ENCODE measurements at regions not wholly inside any gene's neighbourhood (a gene's known extent, or its start where the extent isn't known, plus 50 kb on each side); places are given as distances from the start of the nearest gene placed in this dataset.

- Histone ChIP-seq H3K36me3 (replicated peaks in 1 of 2; ENCODE audit: control insufficient read depth in 1 of 2, insufficient read depth in 2 of 2, low read length in 1 of 2) (peaks cover 0 to 12% of the 10 kb centered on the region in 2 experiments), H3K4me3 (ENCODE audit: low read depth in 2 of 2, low read length in 1 of 2) (no peak overlapping the region), H3K4me1 (ENCODE audit: control insufficient read depth in 1 of 2, insufficient read depth in 2 of 2, low read depth in 1 of 2, low read length in 1 of 2) (no peaks in the 10 kb centered on the region), H3K27me3 (ENCODE audit: insufficient read depth) (no peaks in the 10 kb centered on the region), H3K4me2 (no peak overlapping the region), H3K9me3 (no peaks in the 10 kb centered on the region), H3K79me2 (ENCODE audit: insufficient read depth) (no peaks in the 10 kb centered on the region), H4K20me1 (ENCODE audit: insufficient read depth) (no peaks in the 10 kb centered on the region), H3K9ac (no peak overlapping the region), H3K9me2 (no peaks in the 10 kb centered on the region), H3F3A (replicated peaks; ENCODE audit: insufficient read depth) (peaks cover 8% of the 10 kb centered on the region), H2AFZ (ENCODE audit: low read depth) (no peak overlapping the region), H3K27ac (ENCODE audit: low read depth in 2 of 2, low read length in 1 of 2) (no peak overlapping the region)
- DNase-seq = no peak
- POLR2A ChIA-PET = no interaction called here
- CTCF ChIA-PET = no interaction called here
- WGBS (ENCODE audit: low lambda C conversion rate) = 53% methylated on average over 2 of the region's 2 CpGs
- TF ChIP-seq ZBTB33 (IDR thresholded peaks at IDR 0.05; ENCODE audit: borderline replicate concordance, low read depth) (no peak), GABPA (IDR thresholded peaks at IDR 0.05; ENCODE audit: low read depth) (peak; percentile 56; the same call in 1 of the 2 replicates)
Observed at GRCh38 chrX:2628751-2629315, 62.3 kb upstream of the CD99 start.

- no peak overlapping the region for H3K27ac ChIP-seq (ENCODE audit: low read depth in 2 of 2, low read length in 1 of 2)
- H3K79me2 ChIP-seq (ENCODE audit: insufficient read depth) = no peaks in the 10 kb centered on the region
- no peak overlapping the region for H3K4me2 ChIP-seq
- H3K9me3 ChIP-seq = no peaks in the 10 kb centered on the region
- H2AFZ ChIP-seq (ENCODE audit: low read depth) = no peak overlapping the region
- no peak overlapping the region; a peak in 1 of 4 replicates for H3K4me3 ChIP-seq (ENCODE audit: low read depth in 2 of 2, low read length in 1 of 2)
- peaks cover 2 to 12% of the 10 kb centered on the region in 2 experiments for H3K36me3 ChIP-seq (replicated peaks in 1 of 2; ENCODE audit: control insufficient read depth in 1 of 2, insufficient read depth in 2 of 2, low read length in 1 of 2)
- no peaks in the 10 kb centered on the region for H3K4me1 ChIP-seq (ENCODE audit: control insufficient read depth in 1 of 2, insufficient read depth in 2 of 2, low read depth in 1 of 2, low read length in 1 of 2)
- CTCF ChIA-PET = no interaction called here
- H3K9me2 ChIP-seq = no peaks in the 10 kb centered on the region
- DNase-seq = peak; percentile 19
- H3K27me3 ChIP-seq (ENCODE audit: insufficient read depth) = no peaks in the 10 kb centered on the region
- 32% methylated on average over 3 of the region's 3 CpGs for WGBS (ENCODE audit: low lambda C conversion rate)
- H4K20me1 ChIP-seq (ENCODE audit: insufficient read depth) = no peaks in the 10 kb centered on the region
- H3F3A ChIP-seq (replicated peaks; ENCODE audit: insufficient read depth) = peaks cover 4% of the 10 kb centered on the region
- TF ChIP-seq NRF1 (IDR thresholded peaks at IDR 0.05; ENCODE audit: low read depth, low read length) (no peak), USF2 (IDR thresholded peaks at IDR 0.05; ENCODE audit: borderline replicate concordance, low read depth, low read length) (no peak), SMC3 (IDR thresholded peaks at IDR 0.05; ENCODE audit: low read depth, low read length) (peak; percentile 46), FOSL2 (IDR thresholded peaks at IDR 0.05; ENCODE audit: borderline replicate concordance, low read depth) (no peak), RXRA (IDR thresholded peaks at IDR 0.05; ENCODE audit: borderline replicate concordance, low read depth) (no peak), NFIC (IDR thresholded peaks at IDR 0.05; ENCODE audit: borderline replicate concordance) (no peak), MXI1 (IDR thresholded peaks at IDR 0.05; ENCODE audit: low read depth, low read length) (no peak), EZH2phosphoT487 (IDR thresholded peaks at IDR 0.05; ENCODE audit: borderline replicate concordance, low read depth) (no peak), ZBTB33 (IDR thresholded peaks at IDR 0.05; ENCODE audit: borderline replicate concordance, low read depth) (no peak), CTCF (IDR thresholded peaks at IDR 0.05) (peak; percentile 76), RAD21 (IDR thresholded peaks at IDR 0.05; ENCODE audit: low read length) (peak; percentile 68), POLR2AphosphoS5 (IDR thresholded peaks at IDR 0.05; ENCODE audit: low read depth, low read length) (no peak), FOXJ3 (CRISPR knock-in tag; IDR thresholded peaks at IDR 0.05) (no peak)
- TF ChIP-seq, protein P1, sequence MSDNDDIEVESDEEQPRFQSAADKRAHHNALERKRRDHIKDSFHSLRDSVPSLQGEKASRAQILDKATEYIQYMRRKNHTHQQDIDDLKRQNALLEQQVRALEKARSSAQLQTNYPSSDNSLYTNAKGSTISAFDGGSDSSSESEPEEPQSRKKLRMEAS (IDR thresholded peaks at IDR 0.05; ENCODE audit: low read depth) = no peak
- TF ChIP-seq, protein P2, sequence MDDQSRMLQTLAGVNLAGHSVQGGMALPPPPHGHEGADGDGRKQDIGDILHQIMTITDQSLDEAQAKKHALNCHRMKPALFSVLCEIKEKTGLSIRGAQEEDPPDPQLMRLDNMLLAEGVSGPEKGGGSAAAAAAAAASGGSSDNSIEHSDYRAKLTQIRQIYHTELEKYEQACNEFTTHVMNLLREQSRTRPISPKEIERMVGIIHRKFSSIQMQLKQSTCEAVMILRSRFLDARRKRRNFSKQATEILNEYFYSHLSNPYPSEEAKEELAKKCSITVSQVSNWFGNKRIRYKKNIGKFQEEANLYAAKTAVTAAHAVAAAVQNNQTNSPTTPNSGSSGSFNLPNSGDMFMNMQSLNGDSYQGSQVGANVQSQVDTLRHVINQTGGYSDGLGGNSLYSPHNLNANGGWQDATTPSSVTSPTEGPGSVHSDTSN (IDR thresholded peaks at IDR 0.05) = no peak
- POLR2A ChIA-PET = no interaction called here
- no peak overlapping the region for H3K9ac ChIP-seq
Observed at GRCh38 chrX:2627272-2627867, 63.7 kb upstream of the CD99 start.
